H1 (cell line): ENCODE measurements at regions not wholly inside any gene's neighbourhood (a gene's known extent, or its start where the extent isn't known, plus 50 kb on each side); places are given as distances from the start of the nearest gene placed in this dataset.

Experiments used
- CTCF ChIA-PET: fragments of 300-600 bp; sonication (Branson Sonifier 250); formaldehyde crosslinking; loops from one replicate; lab custom pipeline; 2021; ENCODE audit not compliant: partially characterized antibody; lab: Charles Lee
- POLR2A ChIA-PET: fragments of 300-600 bp; sonication (Branson Sonifier 250); formaldehyde crosslinking; loops from one replicate; lab custom pipeline; 2021; ENCODE audit warnings: inconsistent platforms; ENCODE audit not compliant: partially characterized antibody; lab: Charles Lee
- DNase-seq, 2 experiments: peaks; one replicate each; pipeline versions ENCODE4 v3.0.0 to v3.0.0-alpha.2; 2010 to 2022; ENCODE audit warnings: low spot score in 2 of 2, low read depth in 1 of 2, mixed read lengths in 1 of 2
- FAIRE-seq: peaks from 2 replicates; lab custom pipeline; 2011; peaks lifted over from hg19 to GRCh38; lab: Jason Lieb, UNC
- H2AFZ ChIP-seq: 2 replicates; pipeline ENCODE4 v1.8.1; 2012; ENCODE audit warnings: low read length, inconsistent platforms
- H2AK5ac ChIP-seq: 2 replicates; pipeline ENCODE4 v1.6.1; 2013; ENCODE audit warnings: low read depth, low read length
- H2BK120ac ChIP-seq: replicated peaks from 2 replicates; pipeline ENCODE3; 2013; ENCODE audit warnings: low read depth, low read length, inconsistent platforms
- H2BK12ac ChIP-seq: 2 replicates; pipeline ENCODE4 v1.6.1; 2013; ENCODE audit warnings: low read depth, low read length
- H2BK15ac ChIP-seq: 2 replicates; pipeline ENCODE4 v1.6.1; 2013; ENCODE audit warnings: low read length
- H2BK20ac ChIP-seq: 2 replicates; pipeline ENCODE4 v1.6.1; 2013; ENCODE audit warnings: low read length
- H2BK5ac ChIP-seq: 2 replicates; pipeline ENCODE4 v1.6.1; 2013; ENCODE audit warnings: low read depth, low read length
- H3K14ac ChIP-seq: 2 replicates; pipeline ENCODE4 v1.6.1; 2013; ENCODE audit warnings: inconsistent platforms; ENCODE audit not compliant: insufficient read length
- H3K18ac ChIP-seq: 2 replicates; pipeline ENCODE4 v1.6.1; 2013; ENCODE audit warnings: low read length; ENCODE audit errors: extremely low read depth
- H3K23ac ChIP-seq: 2 replicates; pipeline ENCODE4 v1.6.1; 2013; ENCODE audit warnings: inconsistent platforms; ENCODE audit not compliant: insufficient read length
- H3K23me2 ChIP-seq: 2 replicates; pipeline ENCODE4 v1.6.1; 2013; ENCODE audit warnings: low read depth, low read length
- H3K27ac ChIP-seq: 2 replicates; pipeline ENCODE4 v1.6.1; 2011; ENCODE audit warnings: low read depth, low read length, inconsistent platforms
- H3K27me3 ChIP-seq, 4 experiments: replicated peaks in 1 of 4; 1 replicate in 1 of 4; 2 replicates in 3 of 4; pipeline versions ENCODE4 v1.6.1 to v1.8.1; 2011 to 2013; ENCODE audit warnings: low read length in 3 of 4, mild to moderate bottlenecking in 3 of 4, inconsistent platforms in 2 of 4, mixed read lengths in 2 of 4, moderate library complexity in 1 of 4; ENCODE audit not compliant: control insufficient read depth in 3 of 4, insufficient read depth in 3 of 4; ENCODE audit errors: extremely low read depth in 1 of 4
- H3K36me3 ChIP-seq, 4 experiments: 2 replicates each; pipeline versions ENCODE4 v1.6.1 to v1.8.1; 2011 to 2013; ENCODE audit warnings: mild to moderate bottlenecking in 4 of 4, low read length in 3 of 4, moderate library complexity in 2 of 4, control low read depth in 1 of 4, inconsistent platforms in 1 of 4; ENCODE audit not compliant: insufficient read depth in 4 of 4, control insufficient read depth in 2 of 4
- H3K4ac ChIP-seq: replicated peaks from 2 replicates; pipeline ENCODE3; 2013; ENCODE audit warnings: low read length, low read depth, mixed read lengths, inconsistent platforms; ENCODE audit not compliant: insufficient read length
- H3K4me1 ChIP-seq, 4 experiments: replicated peaks in 1 of 4; 1 replicate in 1 of 4; 2 replicates in 3 of 4; pipeline versions ENCODE4 v1.6.1 to v1.8.1; 2011 to 2013; ENCODE audit warnings: low read length in 3 of 4, inconsistent platforms in 2 of 4, mixed read lengths in 1 of 4; ENCODE audit not compliant: insufficient read depth in 4 of 4, control insufficient read depth in 3 of 4
- H3K4me2 ChIP-seq, 2 experiments: 2 replicates each; pipeline versions ENCODE4 v1.6.1 to v1.8.1; 2011 to 2013; ENCODE audit warnings: low read depth in 2 of 2, low read length in 2 of 2, control low read depth in 1 of 2, inconsistent platforms in 1 of 2, mild to moderate bottlenecking in 1 of 2; ENCODE audit not compliant: insufficient read depth in 1 of 2
- H3K4me3 ChIP-seq, 4 experiments: fragments of 200-600, 300-600 bp in 1 of 4; sonication (generic), shearing (Covaris generic), sonication (Bioruptor Twin) in 1 of 4; 2 replicates each; pipeline versions ENCODE4 v1.5.1 to v1.8.1; 2011 to 2016; ENCODE audit warnings: low read length in 4 of 4, low read depth in 3 of 4, control low read depth in 2 of 4, inconsistent platforms in 2 of 4, mild to moderate bottlenecking in 2 of 4, mixed read lengths in 1 of 4, moderate library complexity in 1 of 4; ENCODE audit not compliant: insufficient read depth in 2 of 4; ENCODE audit errors: extremely low read depth in 1 of 4
- H3K56ac ChIP-seq: replicated peaks from 2 replicates; pipeline ENCODE3; 2013; ENCODE audit warnings: low read depth, mild to moderate bottlenecking, mixed read lengths, low read length, inconsistent platforms; ENCODE audit not compliant: insufficient read length
- H3K79me1 ChIP-seq: 2 replicates; pipeline ENCODE4 v1.6.1; 2013; ENCODE audit warnings: low read depth, low read length, control low read depth
- H3K79me2 ChIP-seq, 2 experiments: 2 replicates each; pipeline versions ENCODE4 v1.6.1 to v1.8.1; 2012 to 2013; ENCODE audit warnings: low read length in 2 of 2, mild to moderate bottlenecking in 2 of 2, inconsistent platforms in 1 of 2; ENCODE audit not compliant: insufficient read depth in 2 of 2, control insufficient read depth in 1 of 2
- H3K9ac ChIP-seq, 4 experiments: replicated peaks in 1 of 4; 1 replicate in 1 of 4; 2 replicates in 3 of 4; pipeline versions ENCODE4 v1.6.1 to v1.8.1; 2011 to 2013; ENCODE audit warnings: low read depth in 3 of 4, low read length in 3 of 4, control low read depth in 2 of 4, mild to moderate bottlenecking in 2 of 4, moderate library complexity in 2 of 4, inconsistent platforms in 1 of 4; ENCODE audit errors: extremely low read depth in 1 of 4
- H3K9me3 ChIP-seq, 2 experiments: 2 replicates each; pipeline versions ENCODE4 v1.6.1 to v1.8.1; 2012 to 2013; ENCODE audit warnings: mild to moderate bottlenecking in 2 of 2, moderate library complexity in 2 of 2, control low read depth in 1 of 2, inconsistent platforms in 1 of 2, low read depth in 1 of 2, low read length in 1 of 2, mixed read lengths in 1 of 2; ENCODE audit not compliant: insufficient read depth in 2 of 2
- H4K20me1 ChIP-seq, 2 experiments: replicated peaks in 1 of 2; 2 replicates each; pipeline versions ENCODE3 to v1.8.1; 2011 to 2013; ENCODE audit warnings: inconsistent platforms in 2 of 2, low read length in 2 of 2, mild to moderate bottlenecking in 1 of 2; ENCODE audit not compliant: insufficient read depth in 2 of 2, control insufficient read depth in 1 of 2
- H4K5ac ChIP-seq: 2 replicates; pipeline ENCODE4 v1.6.1; 2013; ENCODE audit warnings: low read length, low read depth, mixed read lengths, inconsistent platforms; ENCODE audit not compliant: insufficient read length
- H4K8ac ChIP-seq: 2 replicates; pipeline ENCODE4 v1.8.0; 2013; ENCODE audit warnings: mild to moderate bottlenecking, moderate library complexity, low read length, inconsistent platforms; ENCODE audit not compliant: insufficient read depth; ENCODE audit errors: extremely low read depth
- H4K91ac ChIP-seq: replicated peaks from 2 replicates; pipeline ENCODE3; 2013; ENCODE audit warnings: low read length, mixed read lengths, inconsistent platforms; ENCODE audit not compliant: insufficient read length
- ASH2L ChIP-seq: fragments of 200-600, 300-600 bp; sonication (generic); IDR thresholded peaks from one replicate; pipeline ENCODE4 v1.7.1; 2017; ENCODE audit warnings: low read length
- HDAC2 ChIP-seq, 2 experiments: fragments of 300-600 bp in 1 of 2; sonication (generic) in 1 of 2; IDR thresholded peaks; 2 replicates each; pipeline ENCODE4 v1.6.1; 2011 to 2012; ENCODE audit warnings: low read depth in 2 of 2, low read length in 2 of 2, mild to moderate bottlenecking in 2 of 2, moderate library complexity in 2 of 2, borderline replicate concordance in 1 of 2, inconsistent platforms in 1 of 2
- KDM1A ChIP-seq: fragments of 200-600, 300-600 bp; sonication (generic); IDR thresholded peaks from 2 replicates; pipeline ENCODE4 v1.7.1; 2016; ENCODE audit warnings: mild to moderate bottlenecking, low read length, borderline replicate concordance
- RAD21 ChIP-seq, 2 experiments: IDR thresholded peaks in 1 of 2; conservative IDR thresholded peaks in 1 of 2; 2 replicates each; pipeline ENCODE4 v1.6.1; 2011; ENCODE audit warnings: low read depth in 2 of 2, low read length in 2 of 2, improper control_type of control experiment in 1 of 2, inconsistent platforms in 1 of 2, mild to moderate bottlenecking in 1 of 2, moderate library complexity in 1 of 2
- TF ChIP-seq, protein P1 (sequence below), 3 experiments: IDR thresholded peaks; 1 replicate in 2 of 3; 2 replicates in 1 of 3; pipeline versions ENCODE4 v1.5.1 to v1.6.1; 2011; ENCODE audit warnings: low read length in 3 of 3, mild to moderate bottlenecking in 3 of 3, inconsistent platforms in 2 of 3, low read depth in 1 of 3, moderate library complexity in 1 of 3; ENCODE audit not compliant: insufficient read depth in 1 of 3; ENCODE audit errors: control extremely low read depth in 1 of 3

DNA sequence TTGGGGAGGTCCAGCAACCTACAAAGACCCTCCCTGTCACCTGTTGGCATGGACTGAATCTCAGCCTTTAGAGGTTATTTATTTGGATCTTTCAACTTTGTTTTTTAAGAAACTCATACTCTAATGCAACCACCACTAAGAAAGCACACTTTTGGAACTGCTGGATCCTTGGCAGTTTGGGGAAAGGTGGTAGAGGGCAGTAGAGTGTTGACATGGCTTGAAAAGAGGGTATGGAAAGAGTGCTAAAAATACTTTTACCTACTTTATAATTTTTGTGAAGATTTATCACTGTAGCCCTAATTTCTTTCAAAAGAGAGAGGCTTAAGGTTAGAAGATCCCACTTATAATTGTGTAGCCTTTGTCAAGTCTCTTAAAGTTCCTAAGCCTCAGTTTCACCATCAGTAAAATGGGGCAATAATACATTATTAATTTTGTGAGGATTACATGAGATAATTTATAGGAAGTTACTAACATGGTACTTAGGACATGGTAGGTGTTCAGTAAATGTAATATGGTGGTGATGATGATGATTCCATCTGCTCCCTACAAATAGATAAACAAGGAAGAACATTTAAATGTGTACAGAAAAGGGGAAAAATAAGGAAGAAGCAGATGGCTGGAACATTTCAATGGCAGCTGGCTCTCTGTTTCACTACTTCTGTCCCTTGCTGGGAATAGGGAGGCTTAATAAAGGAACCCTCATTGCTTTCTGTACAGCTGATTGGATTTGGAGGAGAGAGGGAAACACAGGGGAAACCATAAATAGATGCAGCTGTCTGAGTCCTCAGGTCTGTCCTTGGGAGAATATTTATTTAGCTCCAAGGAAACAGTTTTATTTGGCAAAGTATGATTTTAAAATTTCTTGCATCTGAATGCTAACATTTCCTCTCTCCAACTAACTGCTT, 208.4 kb upstream of the ADAMTS9 start:
- no peak overlapping the region for H2BK20ac ChIP-seq
- H4K20me1 ChIP-seq: no peaks in the 10 kb centered on the region
- ChIA-PET POLR2A (no interaction called here), CTCF (interaction anchor here (1.8 kb wide), 1 partner anchor 126 kb away, joined by 5 read pairs; no protein-coding TSS in a partner anchor)
- H3K23me2 ChIP-seq: no peaks in the 10 kb centered on the region
- no peak overlapping the region for H3K23ac ChIP-seq
- no peaks in the 10 kb centered on the region for H3K9me3 ChIP-seq
- H4K91ac ChIP-seq: no peak overlapping the region
- H2AK5ac ChIP-seq: no peak overlapping the region
- no peak overlapping the region for H2BK15ac ChIP-seq
- no peak for DNase-seq
- H3K9ac ChIP-seq: no peak overlapping the region
- no peak overlapping the region for H2BK5ac ChIP-seq
- no peak overlapping the region for H3K4me2 ChIP-seq
- no peaks in the 10 kb centered on the region for H3K79me1 ChIP-seq
- no peak overlapping the region for H3K14ac ChIP-seq
- no peak overlapping the region for H3K4me3 ChIP-seq
- no peak overlapping the region for H2BK12ac ChIP-seq
- no peak overlapping the region for H2AFZ ChIP-seq
- no peak overlapping the region for H3K27ac ChIP-seq
- peaks cover 0 to 5% (median 0%) of the 10 kb centered on the region in 4 experiments; a peak in 3 of 7 replicates for H3K4me1 ChIP-seq
- H4K8ac ChIP-seq: no peak overlapping the region
- H3K36me3 ChIP-seq: no peaks in the 10 kb centered on the region
- H3K18ac ChIP-seq: no peak overlapping the region
- TF ChIP-seq KDM1A: peak; percentile 58; the same call in 1 of the 2 replicates
- no peak for TF ChIP-seq ASH2L
- TF ChIP-seq RAD21 (IDR thresholded peaks at IDR 0.05 in 1 of 2, conservative IDR thresholded peaks at IDR 0.05 in 1 of 2; ENCODE audit: low read depth in 2 of 2, low read length in 2 of 2): peak; percentile 42 to 44
- no peak for TF ChIP-seq HDAC2 (IDR thresholded peaks at IDR 0.05; ENCODE audit: borderline replicate concordance in 1 of 2, low read depth in 2 of 2, low read length in 2 of 2)
- TF ChIP-seq, protein P1, sequence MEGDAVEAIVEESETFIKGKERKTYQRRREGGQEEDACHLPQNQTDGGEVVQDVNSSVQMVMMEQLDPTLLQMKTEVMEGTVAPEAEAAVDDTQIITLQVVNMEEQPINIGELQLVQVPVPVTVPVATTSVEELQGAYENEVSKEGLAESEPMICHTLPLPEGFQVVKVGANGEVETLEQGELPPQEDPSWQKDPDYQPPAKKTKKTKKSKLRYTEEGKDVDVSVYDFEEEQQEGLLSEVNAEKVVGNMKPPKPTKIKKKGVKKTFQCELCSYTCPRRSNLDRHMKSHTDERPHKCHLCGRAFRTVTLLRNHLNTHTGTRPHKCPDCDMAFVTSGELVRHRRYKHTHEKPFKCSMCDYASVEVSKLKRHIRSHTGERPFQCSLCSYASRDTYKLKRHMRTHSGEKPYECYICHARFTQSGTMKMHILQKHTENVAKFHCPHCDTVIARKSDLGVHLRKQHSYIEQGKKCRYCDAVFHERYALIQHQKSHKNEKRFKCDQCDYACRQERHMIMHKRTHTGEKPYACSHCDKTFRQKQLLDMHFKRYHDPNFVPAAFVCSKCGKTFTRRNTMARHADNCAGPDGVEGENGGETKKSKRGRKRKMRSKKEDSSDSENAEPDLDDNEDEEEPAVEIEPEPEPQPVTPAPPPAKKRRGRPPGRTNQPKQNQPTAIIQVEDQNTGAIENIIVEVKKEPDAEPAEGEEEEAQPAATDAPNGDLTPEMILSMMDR (IDR thresholded peaks at IDR 0.05; ENCODE audit: control extremely low read depth in 1 of 3, insufficient read depth in 1 of 3, low read depth in 1 of 3, low read length in 3 of 3): peak in 1 of 3 experiments; percentile 18; a peak in 2 of 4 replicates
- TF ChIP-seq, all 59 proteins: peak for 3
- Histone ChIP-seq H4K5ac (no peak overlapping the region), H3K4ac (no peak overlapping the region), H2BK120ac (no peak overlapping the region), H3K79me2 (no peaks in the 10 kb centered on the region), H3K56ac (no peak overlapping the region), H3K27me3 (no peaks in the 10 kb centered on the region)
- no peak for FAIRE-seq
